ENCODE measurements at regions not wholly inside any gene's neighbourhood (a gene's known extent, or its start where the extent isn't known, plus 50 kb on each side); places are given as distances from the start of the nearest gene placed in this dataset.
A peak's percentile ranks its signal among the peaks of the same experiment; 100 is the strongest.
"Not testable (repeated sequence)": the region's sequence is repeated elsewhere in the genome, so short reads cannot be mapped to it uniquely, and the experiment has no call there.

DNA sequence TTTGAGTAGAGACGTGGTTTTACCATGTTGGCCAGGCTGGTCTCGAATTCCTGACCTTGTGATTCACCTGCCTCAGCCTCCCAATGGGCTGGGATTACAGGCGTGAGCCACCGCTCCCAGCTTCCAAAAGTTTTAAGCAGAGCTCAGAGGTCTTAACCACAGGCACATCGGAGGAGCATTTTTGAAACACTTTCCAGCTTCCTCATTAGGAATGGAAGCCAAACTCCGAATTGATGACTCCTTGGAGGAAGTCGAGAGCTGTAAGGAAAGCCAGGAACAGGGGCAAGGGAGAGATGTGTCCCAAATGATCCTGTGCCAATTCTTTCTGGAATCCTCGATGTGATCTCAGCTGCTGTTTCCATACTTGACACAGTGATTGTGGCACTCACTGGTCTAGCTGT lies 56.2 kb upstream of the CCZ1B start:
- peak; percentile 41 for DNase-seq (ENCODE audit: low read depth)

DNA sequence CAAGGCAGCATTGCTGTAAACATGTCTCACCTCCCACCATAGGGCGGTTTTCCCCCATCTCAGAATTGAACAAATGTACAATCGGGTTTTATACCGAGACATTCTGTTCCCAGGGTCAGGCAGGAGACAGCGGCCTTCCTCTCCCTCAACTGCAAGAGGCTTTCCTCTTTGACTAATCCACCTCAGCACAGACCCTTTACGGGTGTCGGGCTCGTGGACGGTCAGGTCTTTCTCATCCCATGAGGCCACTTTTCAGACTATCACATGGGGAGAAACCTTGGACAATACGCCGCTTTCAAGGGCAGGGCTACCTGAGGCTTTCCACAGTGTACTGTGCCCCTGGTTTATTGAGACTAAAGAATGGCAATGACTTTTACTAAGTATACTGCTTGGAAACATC lies 57.7 kb upstream of the CCZ1B start:
- not testable (repeated sequence) for DNase-seq (ENCODE audit: low read depth)

DNA sequence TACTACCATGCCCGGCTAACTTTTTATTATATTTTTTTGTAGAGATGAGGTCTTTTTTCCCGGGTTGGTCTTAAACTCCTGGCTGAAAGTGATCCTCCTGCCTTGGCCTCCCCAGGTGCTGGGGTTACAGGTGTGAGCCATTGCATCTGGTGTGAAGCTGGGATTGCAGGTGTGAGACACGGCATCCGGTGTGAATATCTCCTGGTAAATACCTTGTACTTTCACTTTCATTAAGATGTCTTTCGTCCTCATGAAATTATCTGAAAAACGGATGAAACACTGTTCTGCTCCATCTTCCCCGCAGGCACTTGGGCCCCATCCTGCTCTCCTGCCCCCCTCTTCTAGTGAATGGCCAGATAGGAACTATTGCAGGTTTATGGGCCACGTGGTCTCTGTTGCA lies 60.1 kb upstream of the CCZ1B start:
- no peak for DNase-seq (ENCODE audit: low read depth)

DNA sequence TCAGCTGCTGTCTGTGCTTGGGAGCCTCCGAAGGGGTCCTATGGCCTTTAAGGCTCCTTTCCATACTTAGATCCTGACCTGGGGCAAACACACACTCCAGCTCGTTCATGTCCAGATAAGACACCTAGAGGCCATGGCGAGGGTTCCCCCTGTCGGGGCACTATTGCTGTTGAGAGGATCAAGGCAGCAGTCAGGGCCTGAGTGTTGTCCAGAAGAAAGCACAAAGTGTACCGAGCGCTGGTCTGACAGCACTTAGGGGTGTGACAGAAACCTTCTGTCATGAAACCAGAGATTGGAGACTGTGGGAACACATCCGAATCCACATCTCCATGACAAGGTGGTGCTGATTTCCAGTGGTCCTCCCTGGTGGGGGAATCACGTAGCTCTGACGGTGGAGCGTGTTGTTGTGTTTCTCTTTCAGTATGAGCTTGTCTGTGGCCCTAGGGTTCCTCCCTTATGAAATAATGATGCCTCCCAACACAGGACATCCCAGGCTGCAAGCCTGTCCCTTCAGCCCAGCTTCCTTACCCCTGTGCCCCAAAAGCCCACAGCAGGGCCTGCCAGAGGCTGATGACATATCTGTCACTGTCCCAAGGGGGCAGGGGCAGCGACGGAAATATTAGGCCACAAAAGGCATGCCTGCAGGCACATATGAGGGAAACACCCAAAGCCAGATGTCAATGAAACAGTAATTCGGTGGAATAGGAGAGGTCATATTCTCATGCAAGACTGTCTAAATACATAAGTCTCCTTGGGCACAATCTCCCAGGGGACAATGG lies 62.4 kb upstream of the CCZ1B start:
- not testable (repeated sequence) for DNase-seq (ENCODE audit: low read depth)

GRCh38 chr7:6889252-6889812 lies 63.3 kb upstream of the CCZ1B start:
- DNase-seq (ENCODE audit: low read depth): no peak

DNA sequence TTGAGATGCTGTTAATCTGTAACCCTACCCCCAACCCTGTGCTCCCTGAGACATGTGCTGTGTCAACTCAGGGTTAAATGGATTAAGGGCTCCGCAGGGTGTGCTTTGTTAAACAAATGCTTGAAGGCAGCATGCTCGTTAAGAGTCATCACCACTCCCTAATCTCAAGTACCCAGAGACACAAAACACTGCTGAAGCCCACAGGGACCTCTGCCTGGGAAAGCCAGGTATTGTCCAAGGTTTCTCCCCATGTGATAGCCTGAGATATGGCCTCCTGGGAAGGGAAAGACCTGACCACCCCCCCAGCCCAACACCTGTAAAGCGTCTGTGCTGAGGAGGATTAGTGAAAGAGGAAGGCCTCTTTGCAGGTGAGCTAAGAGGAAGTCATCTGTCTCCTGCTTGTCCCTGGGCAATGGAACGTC lies 76.0 kb upstream of the CCZ1B start:
- not testable (repeated sequence) for DNase-seq (ENCODE audit: low read depth)

- DNase-seq (ENCODE audit: low read depth): not testable (repeated sequence)
Observed at GRCh38 chr7:6903289-6903688, 77.2 kb upstream of the CCZ1B start.

DNA sequence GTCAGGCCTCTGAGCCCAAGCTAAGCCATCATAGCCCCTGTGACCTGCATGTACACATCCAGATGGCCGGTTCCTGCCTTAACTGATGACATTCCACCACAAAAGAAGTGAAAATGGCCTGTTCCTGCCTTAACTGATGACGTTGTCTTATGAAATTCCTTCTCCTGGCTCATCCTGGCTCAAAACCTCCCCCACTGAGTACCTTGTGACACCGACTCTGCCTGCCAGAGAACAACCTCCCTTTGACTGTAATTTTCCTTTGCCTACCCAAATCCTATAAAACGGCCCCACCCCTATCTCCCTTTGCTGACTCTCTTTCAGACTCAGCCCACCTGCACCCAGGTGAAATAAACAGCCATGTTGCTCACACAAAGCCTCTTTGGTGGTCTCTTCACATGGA lies 77.7 kb upstream of the CCZ1B start:
- not testable (repeated sequence) for DNase-seq (ENCODE audit: low read depth)

DNA sequence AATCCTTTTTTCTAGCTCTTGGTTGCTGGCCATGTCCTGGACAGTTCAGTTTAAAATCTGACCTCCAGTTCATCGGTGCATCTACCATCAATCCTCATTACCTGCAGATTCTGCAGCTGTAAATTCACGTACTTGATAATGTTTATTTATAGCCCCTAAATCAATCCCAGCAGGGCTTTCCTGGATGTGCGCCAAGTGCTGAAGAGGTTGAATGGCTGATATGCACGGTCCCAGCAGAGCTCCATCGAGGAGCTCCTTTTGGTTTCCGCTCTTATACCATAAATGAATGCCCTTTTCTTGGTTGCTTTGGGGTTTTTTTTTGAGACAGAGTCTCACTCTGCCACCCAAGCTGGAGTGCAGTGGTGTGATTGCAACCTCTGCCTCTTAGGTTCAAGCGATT lies 91.2 kb upstream of the CCZ1B start:
- no peak for DNase-seq (ENCODE audit: low read depth)

GRCh38 chr7:6919169-6919568 lies 93.1 kb upstream of the CCZ1B start:
- not testable (repeated sequence) for DNase-seq (ENCODE audit: low read depth)

DNA sequence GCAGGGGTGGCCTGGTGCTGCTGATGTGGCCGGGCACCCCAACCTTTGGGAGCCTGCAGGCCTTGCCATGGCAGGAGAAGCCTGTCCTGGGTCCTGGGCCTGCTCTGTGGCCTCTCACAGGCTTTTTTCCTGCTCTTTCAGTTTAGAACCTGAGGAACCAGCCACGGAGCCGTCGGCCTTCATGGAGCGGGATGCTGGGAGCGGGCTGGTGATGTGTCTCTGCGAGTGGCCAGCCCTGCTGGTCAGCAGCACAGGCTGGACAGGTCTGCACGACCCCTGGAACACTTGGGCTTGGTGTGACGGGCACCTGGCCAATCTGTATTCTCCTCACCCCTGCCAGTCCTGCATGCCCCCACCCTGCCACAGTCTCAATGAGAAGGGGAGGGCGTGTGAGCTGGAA lies 98.4 kb upstream of the CCZ1B start:
- not testable (repeated sequence) for DNase-seq (ENCODE audit: low read depth)

DNA sequence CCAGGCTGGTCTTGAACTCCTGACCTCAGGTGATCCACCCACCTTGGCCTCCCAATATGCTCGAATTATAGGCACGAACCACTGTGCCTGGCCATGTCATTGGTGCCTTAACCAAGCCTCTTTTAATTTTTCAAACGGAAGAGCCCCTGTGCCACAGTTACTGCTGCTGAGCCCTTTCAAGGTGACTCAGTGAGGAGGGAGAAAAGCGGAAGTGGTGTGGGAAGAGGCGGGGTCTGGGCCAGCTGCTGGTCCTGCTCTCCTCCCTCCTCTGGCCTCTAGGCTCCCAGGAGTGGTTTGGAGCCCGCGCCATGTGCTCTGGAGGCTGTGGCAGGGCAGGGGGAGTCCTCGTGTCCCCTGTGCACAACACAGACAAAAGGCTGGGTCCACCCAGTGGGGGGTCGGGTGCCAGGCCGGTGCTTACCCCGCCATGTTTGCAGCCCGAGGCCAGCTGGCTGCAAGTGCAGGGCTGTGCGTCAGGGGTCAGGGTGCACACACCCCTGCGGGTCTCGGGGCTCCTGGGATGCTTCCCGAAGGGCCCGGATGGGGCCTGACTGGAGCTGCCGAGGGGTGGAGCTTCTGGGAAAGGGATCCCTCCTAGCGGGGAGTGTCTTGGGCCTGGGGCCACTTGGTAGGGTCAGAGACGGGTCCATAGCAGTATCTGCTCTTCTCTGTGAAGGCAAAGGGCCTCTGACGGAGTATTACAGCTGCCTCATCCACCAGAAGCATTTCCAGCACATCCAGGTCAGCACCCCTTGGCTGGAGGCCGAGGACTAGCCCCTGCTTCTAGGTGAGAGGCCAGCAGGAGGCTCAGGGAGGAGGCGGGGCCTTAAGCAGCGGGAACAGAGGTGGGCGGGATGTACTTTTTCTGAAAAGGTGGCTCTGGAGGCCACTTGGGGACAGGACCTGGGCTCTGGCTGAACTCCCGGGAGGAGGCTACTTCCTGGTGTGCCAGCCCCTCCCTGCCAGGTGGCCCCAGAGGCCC lies 100.4 kb upstream of the CCZ1B start:
- not testable (repeated sequence) for DNase-seq (ENCODE audit: low read depth)

DNA sequence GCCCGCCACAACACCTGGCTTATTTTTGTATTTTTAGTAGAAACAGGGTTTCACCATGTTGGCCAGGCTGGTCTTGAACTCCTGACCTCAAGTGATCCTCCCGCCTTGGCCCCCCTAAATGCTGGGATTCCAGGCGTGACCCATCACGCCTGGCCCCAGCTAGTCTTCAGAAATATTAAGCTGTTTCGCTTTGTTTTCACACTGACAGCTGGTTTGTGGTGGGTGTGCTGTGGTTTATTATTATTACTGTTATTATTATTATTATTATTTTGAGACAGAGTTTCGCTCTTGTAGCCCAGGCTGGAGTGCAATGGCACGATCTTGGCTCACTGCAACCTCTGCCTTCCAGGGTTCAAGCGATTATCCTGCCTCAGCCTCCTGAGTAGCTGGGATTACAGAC lies 101.6 kb upstream of the CCZ1B start:
- DNase-seq (ENCODE audit: low read depth): not testable (repeated sequence)

- DNase-seq (ENCODE audit: low read depth): not testable (repeated sequence)
Observed at GRCh38 chr7:6929588-6929987, 103.5 kb upstream of the CCZ1B start.

DNA sequence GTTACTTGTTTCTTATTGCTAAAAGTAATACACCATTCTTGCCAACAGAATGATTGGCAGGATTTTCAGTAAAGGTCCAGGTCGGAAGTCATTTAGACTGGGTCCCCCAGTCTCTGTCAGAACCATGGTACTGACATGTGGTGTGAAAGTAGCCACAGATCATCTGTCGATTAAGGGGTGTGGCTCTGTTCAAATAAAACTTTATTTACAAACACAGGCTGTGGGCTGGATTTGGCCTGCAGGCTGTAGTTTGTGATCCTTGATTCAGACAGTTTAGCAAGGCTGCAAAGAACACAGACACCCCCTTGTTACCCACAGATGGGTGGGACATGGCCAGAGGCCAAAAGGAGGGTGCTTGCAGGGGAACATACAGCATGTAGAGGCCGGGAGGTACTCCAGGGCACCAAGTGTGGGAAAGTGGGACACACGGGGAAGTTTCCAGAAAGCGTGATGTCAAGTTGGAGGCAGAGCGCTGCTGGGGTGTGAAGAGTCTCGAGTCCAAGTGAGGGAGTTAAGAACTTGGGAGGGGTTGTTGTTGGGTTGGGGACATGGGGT lies 104.1 kb upstream of the CCZ1B start:
- DNase-seq (ENCODE audit: low read depth): not testable (repeated sequence)

DNA sequence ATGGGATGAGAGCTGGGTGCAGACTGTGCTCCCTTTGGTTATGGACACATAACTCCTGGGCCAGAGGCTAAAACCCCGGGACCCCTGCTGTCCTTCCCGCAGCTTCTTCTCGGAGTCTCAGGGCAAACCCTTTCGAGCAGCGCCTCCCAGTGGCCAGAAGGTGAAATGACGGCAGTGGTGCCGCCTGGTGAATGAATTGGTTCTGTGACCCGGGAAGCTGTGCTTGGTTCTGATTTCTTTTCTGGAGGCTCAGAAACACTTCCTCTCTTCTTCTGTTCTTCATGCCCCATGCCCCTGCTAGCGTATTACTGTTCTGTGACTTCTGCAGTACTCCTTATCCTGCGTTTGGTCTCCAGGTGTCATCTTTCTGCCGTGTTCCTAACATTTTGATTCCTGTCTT lies 104.7 kb upstream of the CCZ1B start:
- DNase-seq (ENCODE audit: low read depth): not testable (repeated sequence)

DNA sequence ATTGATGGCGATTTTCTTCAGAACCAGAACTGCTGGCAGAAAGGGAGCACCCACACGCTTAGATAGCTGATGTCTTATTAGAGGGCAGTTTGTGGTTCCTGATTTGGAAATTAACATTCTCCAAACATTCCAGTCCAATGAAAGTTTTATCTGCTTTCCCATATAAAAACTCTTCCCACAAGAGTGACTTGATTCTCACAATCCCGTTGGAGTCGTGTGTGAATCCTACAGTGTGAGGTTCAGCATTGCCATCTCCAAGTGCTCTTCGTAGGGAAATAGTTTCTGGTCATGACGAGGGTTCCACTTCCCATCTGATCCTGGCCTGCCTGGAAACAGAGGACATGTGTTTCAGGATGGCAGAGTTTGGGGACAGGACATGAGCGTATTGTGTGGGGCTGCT lies 105.4 kb upstream of the CCZ1B start:
- not testable (repeated sequence) for DNase-seq (ENCODE audit: low read depth)

DNA sequence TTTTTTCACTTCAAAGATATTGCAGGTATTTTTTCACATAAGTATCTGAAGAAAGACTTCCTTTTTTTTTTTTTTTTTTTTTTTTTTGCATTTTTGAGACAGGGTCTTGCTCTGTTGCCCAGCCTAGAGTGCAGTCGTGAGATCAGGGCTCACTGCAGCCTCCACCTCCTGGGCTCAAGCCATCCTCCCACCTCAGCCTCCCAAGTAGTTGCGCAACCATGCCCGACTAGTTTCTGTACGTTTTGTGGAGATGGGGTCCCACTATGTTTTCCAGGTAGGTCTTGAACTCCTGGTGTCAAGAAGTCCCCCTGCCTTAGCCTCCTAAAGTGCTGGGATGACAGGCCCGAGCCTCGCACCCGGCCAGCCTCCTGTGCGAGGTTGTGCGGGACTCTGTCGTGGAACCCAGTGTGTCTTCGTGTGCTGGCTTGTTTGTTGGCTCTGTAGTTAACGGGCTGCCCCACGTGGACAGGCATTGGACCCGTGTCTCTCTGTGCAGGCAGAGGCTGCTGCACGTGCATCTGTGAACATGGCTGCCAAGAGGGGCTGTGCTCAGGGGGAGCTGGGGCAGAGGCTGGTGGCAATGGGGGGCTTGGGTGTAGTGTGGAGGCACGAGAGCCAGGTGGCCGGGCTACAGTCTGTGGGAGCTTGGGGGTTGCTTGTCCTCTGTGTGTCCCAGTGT lies 108.0 kb upstream of the CCZ1B start:
- not testable (repeated sequence) for DNase-seq (ENCODE audit: low read depth)

GRCh38 chr7:6934981-6935380 lies 108.9 kb upstream of the CCZ1B start:
- no peak for DNase-seq (ENCODE audit: low read depth)

DNA sequence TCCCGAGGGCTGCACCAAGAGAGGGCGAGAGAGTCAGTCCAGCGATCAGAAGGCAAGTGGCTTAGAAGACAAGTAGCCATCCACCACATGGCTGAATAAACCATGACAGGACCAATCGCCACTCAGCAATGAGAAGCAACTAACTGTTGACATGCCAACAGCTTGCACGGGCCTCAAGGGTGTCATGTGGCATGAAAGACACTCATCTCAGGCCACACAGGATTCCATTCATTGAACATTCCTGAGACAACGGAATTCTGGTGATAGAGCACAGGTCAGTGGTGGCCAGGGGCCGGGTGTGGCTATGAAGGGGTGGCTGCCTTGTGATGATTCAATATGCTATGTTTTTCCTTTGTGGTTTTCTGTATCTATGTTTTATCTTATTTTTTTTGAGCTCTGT lies 110.6 kb upstream of the CCZ1B start:
- DNase-seq (ENCODE audit: low read depth): peak; percentile 27

DNA sequence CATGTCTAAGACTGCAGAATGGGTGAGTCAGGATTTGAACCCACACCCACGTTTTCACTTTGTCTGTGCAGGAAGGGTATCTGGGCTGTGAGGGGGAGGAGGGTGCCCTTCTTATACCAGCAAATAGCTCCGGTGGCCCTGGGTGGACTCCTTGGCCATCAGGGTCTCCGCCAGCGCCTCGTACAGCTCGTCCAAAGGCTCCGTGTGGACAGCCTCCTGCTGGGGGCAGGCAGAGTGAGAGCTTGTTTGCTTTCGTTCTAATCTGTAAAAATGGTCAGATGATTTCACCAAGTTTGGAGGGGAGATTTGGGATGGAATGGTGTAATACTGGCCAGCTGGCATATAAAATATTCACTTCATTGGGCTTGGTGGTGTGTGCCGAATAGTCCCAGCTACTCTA lies 111.7 kb upstream of the CCZ1B start:
- DNase-seq (ENCODE audit: low read depth): not testable (repeated sequence)

DNA sequence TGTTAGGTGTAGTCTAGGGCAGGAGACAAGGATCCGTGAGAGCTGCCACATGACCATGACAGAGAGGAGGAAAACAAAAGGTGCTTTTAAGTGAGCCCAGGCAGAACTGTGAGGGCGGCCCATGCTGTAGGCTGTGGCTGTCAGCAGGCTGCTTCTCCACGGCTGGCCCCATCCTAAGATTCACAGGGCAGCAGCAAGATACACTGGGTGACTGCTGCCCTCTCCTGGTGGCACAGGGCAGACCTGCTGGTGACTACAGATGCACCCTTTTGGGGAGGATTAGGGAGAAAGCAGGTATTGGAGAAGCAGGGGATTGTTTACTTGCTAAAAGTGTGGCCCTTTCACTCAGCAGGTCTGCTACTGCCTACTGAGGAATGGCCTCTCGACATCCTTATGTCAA lies 112.2 kb upstream of the CCZ1B start:
- DNase-seq (ENCODE audit: low read depth): not testable (repeated sequence)

Measured in HS-27A (cell line).